ENCODE measurements at regions not wholly inside any gene's neighbourhood (a gene's known extent, or its start where the extent isn't known, plus 50 kb on each side); places are given as distances from the start of the nearest gene placed in this dataset.

DNA sequence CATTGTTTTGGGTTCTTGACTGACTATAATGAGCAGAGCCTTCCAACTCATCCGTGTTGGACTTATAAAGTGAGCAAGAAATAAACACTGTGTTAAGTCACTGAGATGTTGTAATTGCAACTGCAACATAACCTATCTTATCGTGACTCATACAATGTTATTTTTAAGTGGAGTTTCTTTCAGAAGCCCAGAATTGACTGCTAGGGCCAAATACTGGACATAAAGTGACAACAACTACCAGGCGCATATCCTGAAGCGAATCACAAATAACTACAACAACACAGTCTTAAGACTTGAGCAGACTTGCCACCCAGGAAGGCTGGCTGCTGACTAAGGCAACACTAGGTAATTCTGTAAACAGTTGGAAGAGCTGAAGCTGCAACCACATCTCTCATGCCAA, 326.6 kb downstream of the COL12A1 start:
- DNase-seq (ENCODE audit: extremely low spot score) = no peak
- TF ChIP-seq, protein P1, sequence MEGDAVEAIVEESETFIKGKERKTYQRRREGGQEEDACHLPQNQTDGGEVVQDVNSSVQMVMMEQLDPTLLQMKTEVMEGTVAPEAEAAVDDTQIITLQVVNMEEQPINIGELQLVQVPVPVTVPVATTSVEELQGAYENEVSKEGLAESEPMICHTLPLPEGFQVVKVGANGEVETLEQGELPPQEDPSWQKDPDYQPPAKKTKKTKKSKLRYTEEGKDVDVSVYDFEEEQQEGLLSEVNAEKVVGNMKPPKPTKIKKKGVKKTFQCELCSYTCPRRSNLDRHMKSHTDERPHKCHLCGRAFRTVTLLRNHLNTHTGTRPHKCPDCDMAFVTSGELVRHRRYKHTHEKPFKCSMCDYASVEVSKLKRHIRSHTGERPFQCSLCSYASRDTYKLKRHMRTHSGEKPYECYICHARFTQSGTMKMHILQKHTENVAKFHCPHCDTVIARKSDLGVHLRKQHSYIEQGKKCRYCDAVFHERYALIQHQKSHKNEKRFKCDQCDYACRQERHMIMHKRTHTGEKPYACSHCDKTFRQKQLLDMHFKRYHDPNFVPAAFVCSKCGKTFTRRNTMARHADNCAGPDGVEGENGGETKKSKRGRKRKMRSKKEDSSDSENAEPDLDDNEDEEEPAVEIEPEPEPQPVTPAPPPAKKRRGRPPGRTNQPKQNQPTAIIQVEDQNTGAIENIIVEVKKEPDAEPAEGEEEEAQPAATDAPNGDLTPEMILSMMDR (IDR thresholded peaks at IDR 0.05; ENCODE audit: control extremely low read depth, extremely low read depth, low read depth, missing control alignments) = no peak
- CTCF ChIA-PET = interaction anchor here (1.1 kb wide), 1 partner anchor 9 kb away, joined by 3 read pairs; no protein-coding TSS in a partner anchor
- POLR2A ChIA-PET = no interaction called here

DNA sequence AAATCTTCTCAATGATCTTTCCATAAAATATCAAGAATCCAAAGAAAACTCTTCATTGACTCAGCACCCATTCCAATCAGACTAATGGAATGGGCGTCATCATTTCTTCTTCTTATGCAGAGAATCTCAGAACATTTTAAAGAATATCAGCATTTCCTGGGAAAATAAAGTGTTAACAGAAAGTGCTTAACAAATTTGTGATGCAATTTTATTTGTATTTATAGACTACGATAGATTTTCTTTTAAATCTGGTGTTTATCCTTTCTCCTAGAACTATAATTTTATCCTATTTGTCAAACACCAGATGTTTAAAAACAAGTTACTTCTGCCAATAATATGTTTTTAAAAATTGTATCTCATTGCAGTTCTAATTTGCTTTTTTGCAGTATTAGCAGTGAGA, 330.7 kb downstream of the COL12A1 start:
- no peak for DNase-seq (ENCODE audit: extremely low spot score)
- ChIA-PET POLR2A (no interaction called here), CTCF (interaction anchor here (1.0 kb wide), 1 partner anchor 35 kb away, joined by 3 read pairs; no protein-coding TSS in a partner anchor)
- TF ChIP-seq, protein P1 (IDR thresholded peaks at IDR 0.05; ENCODE audit: control extremely low read depth, extremely low read depth, low read depth, missing control alignments) = no peak

DNA sequence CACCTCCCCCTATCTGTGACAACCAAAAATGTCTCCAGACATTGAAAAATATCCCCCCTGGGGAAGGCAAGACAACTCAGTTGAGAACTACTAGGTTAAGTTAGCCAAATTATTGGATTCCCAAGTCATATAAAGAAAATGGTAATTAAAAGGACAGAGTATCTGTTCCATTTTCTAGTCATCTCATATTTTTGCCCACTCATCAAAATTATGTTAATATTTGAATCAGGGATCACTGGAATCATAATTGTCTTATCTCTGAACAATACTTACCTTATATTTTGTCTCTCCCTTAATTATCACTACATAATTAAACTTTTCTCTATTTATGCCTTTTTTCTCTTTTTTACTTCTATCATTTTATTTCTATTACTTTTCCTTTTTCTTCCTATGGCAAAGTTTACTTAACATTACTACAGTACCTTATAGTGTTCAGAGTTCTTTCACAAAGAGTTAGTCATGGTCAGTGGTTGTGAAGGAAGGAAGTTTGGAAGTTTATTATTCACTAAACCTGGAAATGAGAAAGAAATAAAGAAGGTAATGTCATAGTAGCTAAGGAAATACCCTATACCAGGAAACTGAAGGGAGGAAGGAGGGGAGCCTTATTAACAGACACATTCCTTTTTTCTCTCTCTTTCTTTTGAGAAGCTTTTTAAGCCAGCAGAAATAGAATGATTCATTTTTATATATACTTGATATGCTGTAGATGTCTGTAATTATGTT, 332.9 kb downstream of the COL12A1 start:
- TF ChIP-seq, protein P1 (IDR thresholded peaks at IDR 0.05; ENCODE audit: control extremely low read depth, extremely low read depth, low read depth, missing control alignments) = no peak
- DNase-seq (ENCODE audit: extremely low spot score) = no peak
- ChIA-PET CTCF (no interaction called here), POLR2A (no interaction called here)

DNA sequence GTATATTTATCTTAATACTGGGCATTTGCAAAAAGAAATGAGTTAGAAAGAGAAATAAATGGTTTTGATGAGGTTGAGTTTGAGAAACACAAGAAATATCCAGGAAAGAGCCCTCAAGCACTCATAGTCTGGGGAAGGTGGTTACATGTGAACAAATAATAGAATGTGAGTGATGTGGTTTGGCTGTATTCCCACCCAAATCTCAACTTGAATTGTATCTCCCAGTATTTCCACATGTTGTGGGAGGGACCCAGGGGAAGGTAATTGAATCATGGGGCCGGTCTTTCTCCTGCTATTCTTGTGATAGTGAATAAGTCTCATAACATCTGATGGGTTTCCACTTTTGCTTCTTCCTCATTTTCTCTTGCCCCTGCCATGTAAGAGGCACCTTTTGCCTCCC, 334.1 kb downstream of the COL12A1 start:
- POLR2A ChIA-PET = no interaction called here
- no peak for DNase-seq (ENCODE audit: extremely low spot score)
- TF ChIP-seq, protein P1 (IDR thresholded peaks at IDR 0.05; ENCODE audit: control extremely low read depth, extremely low read depth, low read depth, missing control alignments) = no peak
- CTCF ChIA-PET = no interaction called here

DNA sequence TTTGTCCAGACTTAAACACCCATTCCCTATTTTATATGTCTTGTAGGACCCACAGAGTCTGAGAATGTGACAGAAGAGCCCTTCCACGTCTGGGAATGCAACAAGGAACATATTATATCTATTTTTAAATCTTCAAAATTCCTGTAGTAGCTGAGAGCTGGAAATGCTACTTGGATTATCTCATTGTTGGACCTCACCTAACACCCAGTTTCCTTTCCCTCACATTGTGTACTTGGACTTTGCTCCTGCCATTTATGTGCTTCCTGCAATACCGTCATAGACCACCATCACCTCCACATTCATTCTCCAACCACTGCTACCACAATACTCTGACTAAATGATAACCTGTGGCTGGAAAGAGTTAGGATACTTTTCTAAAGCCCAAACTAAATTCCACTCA, 335.4 kb downstream of the COL12A1 start:
- no peak for DNase-seq (ENCODE audit: extremely low spot score)
- ChIA-PET CTCF (interaction anchor here (1.0 kb wide), 1 partner anchor 9 kb away, joined by 3 read pairs; no protein-coding TSS in a partner anchor), POLR2A (no interaction called here)
- TF ChIP-seq, protein P1 (IDR thresholded peaks at IDR 0.05; ENCODE audit: control extremely low read depth, extremely low read depth, low read depth, missing control alignments) = no peak

DNA sequence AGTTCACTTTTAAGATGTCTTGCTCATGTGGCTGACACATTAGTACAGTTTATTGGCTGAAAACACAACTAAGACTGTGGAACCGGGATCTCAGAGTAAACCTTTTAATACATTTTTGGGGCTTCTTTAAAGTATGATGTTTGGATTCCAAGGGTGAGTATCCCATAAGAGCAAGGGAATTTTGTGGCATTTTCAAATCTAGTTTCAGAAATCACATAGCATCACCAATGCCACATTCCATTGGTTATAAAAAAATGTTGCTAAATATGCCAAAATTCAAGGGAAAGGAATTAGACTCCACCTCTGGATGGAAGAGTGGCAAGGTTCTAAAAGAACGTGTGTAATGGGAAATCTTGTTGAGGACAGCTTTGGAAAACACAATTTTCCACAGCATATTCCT, 338.6 kb downstream of the COL12A1 start:
- DNase-seq (ENCODE audit: extremely low spot score) = no peak
- ChIA-PET POLR2A (no interaction called here), CTCF (no interaction called here)
- TF ChIP-seq, protein P1 (IDR thresholded peaks at IDR 0.05; ENCODE audit: control extremely low read depth, extremely low read depth, low read depth, missing control alignments) = no peak

Measured in GM10248 (cell line).